Hepatocyte (in vitro differentiated cells): ENCODE measurements at regions not wholly inside any gene's neighbourhood (a gene's known extent, or its start where the extent isn't known, plus 50 kb on each side); places are given as distances from the start of the nearest gene placed in this dataset.

Experiments used
- EZH2 ChIP-seq: fragments of 200-600 bp; sonication (generic); IDR thresholded peaks from 2 replicates; pipeline ENCODE4 v1.6.1; 2016; ENCODE audit warnings: antibody characterized with exemption, mild to moderate bottlenecking, borderline replicate concordance
- TF ChIP-seq, protein P1 (sequence below): fragments of 200-600 bp; sonication (generic); IDR thresholded peaks from 2 replicates; pipeline ENCODE4 v1.5.1; 2016; ENCODE audit warnings: antibody characterized with exemption, mild to moderate bottlenecking; ENCODE audit not compliant: poor library complexity

DNA sequence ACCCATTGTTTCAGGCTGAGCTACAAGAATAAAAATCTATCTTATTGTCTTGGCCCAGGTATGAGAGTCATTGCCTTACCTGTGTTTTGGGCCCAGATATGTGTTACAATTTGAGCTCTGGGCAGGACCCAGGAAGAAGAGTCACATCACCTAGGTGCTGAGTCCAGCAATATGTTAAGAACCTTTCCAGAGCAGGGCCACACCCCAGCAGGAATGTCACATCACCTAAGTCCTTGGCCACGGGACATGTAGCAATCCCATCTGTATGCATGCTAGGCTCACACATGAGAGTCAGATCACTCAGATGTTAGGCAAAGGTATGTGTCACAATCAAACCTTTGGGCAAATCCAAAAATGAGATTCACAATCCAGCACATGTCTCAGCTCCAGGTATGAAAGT, 2103.5 kb downstream of the TP53TG3F start:
- TF ChIP-seq, protein P1, sequence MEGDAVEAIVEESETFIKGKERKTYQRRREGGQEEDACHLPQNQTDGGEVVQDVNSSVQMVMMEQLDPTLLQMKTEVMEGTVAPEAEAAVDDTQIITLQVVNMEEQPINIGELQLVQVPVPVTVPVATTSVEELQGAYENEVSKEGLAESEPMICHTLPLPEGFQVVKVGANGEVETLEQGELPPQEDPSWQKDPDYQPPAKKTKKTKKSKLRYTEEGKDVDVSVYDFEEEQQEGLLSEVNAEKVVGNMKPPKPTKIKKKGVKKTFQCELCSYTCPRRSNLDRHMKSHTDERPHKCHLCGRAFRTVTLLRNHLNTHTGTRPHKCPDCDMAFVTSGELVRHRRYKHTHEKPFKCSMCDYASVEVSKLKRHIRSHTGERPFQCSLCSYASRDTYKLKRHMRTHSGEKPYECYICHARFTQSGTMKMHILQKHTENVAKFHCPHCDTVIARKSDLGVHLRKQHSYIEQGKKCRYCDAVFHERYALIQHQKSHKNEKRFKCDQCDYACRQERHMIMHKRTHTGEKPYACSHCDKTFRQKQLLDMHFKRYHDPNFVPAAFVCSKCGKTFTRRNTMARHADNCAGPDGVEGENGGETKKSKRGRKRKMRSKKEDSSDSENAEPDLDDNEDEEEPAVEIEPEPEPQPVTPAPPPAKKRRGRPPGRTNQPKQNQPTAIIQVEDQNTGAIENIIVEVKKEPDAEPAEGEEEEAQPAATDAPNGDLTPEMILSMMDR: no peak
- no peak for TF ChIP-seq EZH2
